CD4-positive, alpha-beta T cell treated with Interleukin-12 subunit alpha and Interleukin-12 subunit beta, for 1 hour (primary cell): ENCODE measurements at regions not wholly inside any gene's neighbourhood (a gene's known extent, or its start where the extent isn't known, plus 50 kb on each side); places are given as distances from the start of the nearest gene placed in this dataset.

ENCODE experiments used
- DNase-seq: peaks from one replicate; pipeline ENCODE4 v3.0.0-alpha.2; 2020

GRCh38 chr3:95037927-95038326 lies 975.1 kb downstream of the NSUN3 start:
- no peak for DNase-seq

GRCh38 chr3:95044101-95044500 lies 981.2 kb downstream of the NSUN3 start:
- no peak for DNase-seq

- DNase-seq = no peak
These were observed 985.7 kb downstream of the NSUN3 start for GRCh38 chr3:95048564-95048963.

- no peak for DNase-seq
These were observed 987.0 kb downstream of the NSUN3 start for GRCh38 chr3:95049841-95050240.

GRCh38 chr3:95055288-95055687 lies 992.4 kb downstream of the NSUN3 start:
- no peak for DNase-seq

- no peak for DNase-seq
These were observed 1019.3 kb downstream of the NSUN3 start for GRCh38 chr3:95082191-95082590.

GRCh38 chr3:95084738-95085137 lies 1021.9 kb downstream of the NSUN3 start:
- DNase-seq = no peak

- DNase-seq = no peak
These were observed 1025.6 kb downstream of the NSUN3 start for GRCh38 chr3:95088464-95088863.

GRCh38 chr3:95097493-95097892 lies 1034.6 kb downstream of the NSUN3 start:
- DNase-seq = no peak

- DNase-seq = no peak
These were observed 1058.1 kb downstream of the NSUN3 start for GRCh38 chr3:95120921-95121320.

GRCh38 chr3:95123104-95123503 lies 1060.2 kb downstream of the NSUN3 start:
- no peak for DNase-seq

GRCh38 chr3:95134693-95135413 lies 1072.0 kb downstream of the NSUN3 start:
- no peak for DNase-seq

GRCh38 chr3:95148107-95148506 lies 1085.2 kb downstream of the NSUN3 start:
- no peak for DNase-seq

GRCh38 chr3:95151590-95151989 lies 1088.7 kb downstream of the NSUN3 start:
- no peak for DNase-seq

GRCh38 chr3:95154766-95155165 lies 1091.9 kb downstream of the NSUN3 start:
- DNase-seq = no peak

- no peak for DNase-seq
These were observed 1099.9 kb downstream of the NSUN3 start for GRCh38 chr3:95162794-95163193.

- no peak for DNase-seq
These were observed 1104.9 kb downstream of the NSUN3 start for GRCh38 chr3:95167748-95168147.

GRCh38 chr3:95168526-95168925 lies 1105.7 kb downstream of the NSUN3 start:
- no peak for DNase-seq

GRCh38 chr3:95172164-95172943 lies 1109.5 kb downstream of the NSUN3 start:
- DNase-seq = no peak

- DNase-seq = no peak
These were observed 1114.2 kb downstream of the NSUN3 start for GRCh38 chr3:95177096-95177495.

GRCh38 chr3:95184038-95184437 lies 1121.2 kb downstream of the NSUN3 start:
- no peak for DNase-seq

GRCh38 chr3:95189348-95189747 lies 1126.5 kb downstream of the NSUN3 start:
- no peak for DNase-seq

- DNase-seq = no peak
These were observed 1134.8 kb downstream of the NSUN3 start for GRCh38 chr3:95197661-95198060.

GRCh38 chr3:95200384-95200783 lies 1137.5 kb downstream of the NSUN3 start:
- DNase-seq = no peak

- no peak for DNase-seq
These were observed 1148.0 kb downstream of the NSUN3 start for GRCh38 chr3:95210878-95211277.
